ENCODE measurements at regions not wholly inside any gene's neighbourhood (a gene's known extent, or its start where the extent isn't known, plus 50 kb on each side); places are given as distances from the start of the nearest gene placed in this dataset.

GRCh38 chr5:42952578-42952974 is 87.5 kb downstream of the ANXA2R start:
- in situ Hi-C loops (cut with MboI) (no loop called here), intact Hi-C loops (cut with micrococcal nuclease) (no loop called here)
- H3K4me2 ChIP-seq (ENCODE audit: insufficient read depth, low read length), result no peak overlapping the region
- TF ChIP-seq ZNF518B (CRISPR knock-in tag; IDR thresholded peaks at IDR 0.05) (no peak), ZNF695 (CRISPR knock-in tag; IDR thresholded peaks at IDR 0.05) (no peak)
- TF ChIP-seq, protein P1, sequence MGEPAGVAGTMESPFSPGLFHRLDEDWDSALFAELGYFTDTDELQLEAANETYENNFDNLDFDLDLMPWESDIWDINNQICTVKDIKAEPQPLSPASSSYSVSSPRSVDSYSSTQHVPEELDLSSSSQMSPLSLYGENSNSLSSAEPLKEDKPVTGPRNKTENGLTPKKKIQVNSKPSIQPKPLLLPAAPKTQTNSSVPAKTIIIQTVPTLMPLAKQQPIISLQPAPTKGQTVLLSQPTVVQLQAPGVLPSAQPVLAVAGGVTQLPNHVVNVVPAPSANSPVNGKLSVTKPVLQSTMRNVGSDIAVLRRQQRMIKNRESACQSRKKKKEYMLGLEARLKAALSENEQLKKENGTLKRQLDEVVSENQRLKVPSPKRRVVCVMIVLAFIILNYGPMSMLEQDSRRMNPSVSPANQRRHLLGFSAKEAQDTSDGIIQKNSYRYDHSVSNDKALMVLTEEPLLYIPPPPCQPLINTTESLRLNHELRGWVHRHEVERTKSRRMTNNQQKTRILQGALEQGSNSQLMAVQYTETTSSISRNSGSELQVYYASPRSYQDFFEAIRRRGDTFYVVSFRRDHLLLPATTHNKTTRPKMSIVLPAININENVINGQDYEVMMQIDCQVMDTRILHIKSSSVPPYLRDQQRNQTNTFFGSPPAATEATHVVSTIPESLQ (CRISPR knock-in tag; IDR thresholded peaks at IDR 0.05), result no peak
- TF ChIP-seq, protein P2, sequence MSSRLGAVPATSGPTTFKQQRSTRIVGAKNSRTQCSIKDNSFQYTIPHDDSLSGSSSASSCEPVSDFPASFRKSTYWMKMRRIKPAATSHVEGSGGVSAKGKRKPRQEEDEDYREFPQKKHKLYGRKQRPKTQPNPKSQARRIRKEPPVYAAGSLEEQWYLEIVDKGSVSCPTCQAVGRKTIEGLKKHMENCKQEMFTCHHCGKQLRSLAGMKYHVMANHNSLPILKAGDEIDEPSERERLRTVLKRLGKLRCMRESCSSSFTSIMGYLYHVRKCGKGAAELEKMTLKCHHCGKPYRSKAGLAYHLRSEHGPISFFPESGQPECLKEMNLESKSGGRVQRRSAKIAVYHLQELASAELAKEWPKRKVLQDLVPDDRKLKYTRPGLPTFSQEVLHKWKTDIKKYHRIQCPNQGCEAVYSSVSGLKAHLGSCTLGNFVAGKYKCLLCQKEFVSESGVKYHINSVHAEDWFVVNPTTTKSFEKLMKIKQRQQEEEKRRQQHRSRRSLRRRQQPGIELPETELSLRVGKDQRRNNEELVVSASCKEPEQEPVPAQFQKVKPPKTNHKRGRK (tag; IDR thresholded peaks at IDR 0.05), result peak; percentile 60
- no peaks in the 10 kb centered on the region for H3K79me2 ChIP-seq (ENCODE audit: control insufficient read depth, insufficient read depth, low read length)
- no peak overlapping the region for H3K9ac ChIP-seq (ENCODE audit: insufficient read depth in 1 of 2, low read depth in 2 of 2, low read length in 2 of 2)
- 77% methylated on average over 12 of the region's 12 CpGs for WGBS (ENCODE audit: insufficient coverage, low coverage, missing lambda C conversion rate)
- CTCF ChIA-PET (ENCODE audit: low intra/inter-chr PET ratio), result no interaction called here
- POLR2A ChIA-PET, result no interaction called here
- no peak overlapping the region for H3K4me3 ChIP-seq
- H3K27me3 ChIP-seq (ENCODE audit: control insufficient read depth in 2 of 2, insufficient read depth in 2 of 2, low read length in 2 of 2), result no peaks in the 10 kb centered on the region
- DNase-seq (ENCODE audit: extremely low read depth in 1 of 4, low spot score in 3 of 4), result no peak
- H3K9me3 ChIP-seq (replicated peaks; ENCODE audit: control insufficient read depth, insufficient read depth, low read depth, low read length), result peaks cover 16% of the 10 kb centered on the region; the same call in 1 of the 2 replicates
- no peaks in the 10 kb centered on the region for H4K20me1 ChIP-seq (replicated peaks; ENCODE audit: control insufficient read depth, insufficient read depth, low read length)
- H3K27ac ChIP-seq (ENCODE audit: extremely low read depth, low read depth, low read length), result no peak overlapping the region
- H3K36me3 ChIP-seq (ENCODE audit: control insufficient read depth, insufficient read depth, low read length), result no peaks in the 10 kb centered on the region
- no peak overlapping the region for H2AFZ ChIP-seq (ENCODE audit: low read depth, low read length)
- H3K9me1 ChIP-seq (ENCODE audit: control insufficient read depth, insufficient read depth, low read length), result no peaks in the 10 kb centered on the region
- H3K4me1 ChIP-seq (replicated peaks in 1 of 2; ENCODE audit: control insufficient read depth in 2 of 2, insufficient read depth in 2 of 2, low read length in 2 of 2), result peaks cover 0 to 9% of the 10 kb centered on the region in 2 experiments; a peak in 2 of 5 replicates
- no peak for FAIRE-seq
- no TSS peak for BruUV-seq (replicated peaks)
- no peak for ATAC-seq

Data from K562 (cell line).